Endodermal cell (in vitro differentiated cells): ENCODE measurements at regions not wholly inside any gene's neighbourhood (a gene's known extent, or its start where the extent isn't known, plus 50 kb on each side); places are given as distances from the start of the nearest gene placed in this dataset.

Experiments used
- DNase-seq: peaks from one replicate; pipeline ENCODE4 v3.0.0-alpha.2; 2017
- H3K27ac ChIP-seq: 2 replicates; pipeline ENCODE4 v1.5.1; 2013; ENCODE audit warnings: mild to moderate bottlenecking, low read depth, low read length, moderate library complexity
- H3K27me3 ChIP-seq: 2 replicates; pipeline ENCODE4 v1.6.1; 2013; ENCODE audit warnings: mild to moderate bottlenecking, low read length, moderate library complexity; ENCODE audit not compliant: insufficient read depth, control insufficient read depth, poor library complexity, severe bottlenecking
- H3K36me3 ChIP-seq: 2 replicates; pipeline ENCODE4 v1.7.0; 2013; ENCODE audit warnings: mild to moderate bottlenecking, low read length, moderate library complexity; ENCODE audit not compliant: control insufficient read depth, insufficient read depth
- H3K4me1 ChIP-seq: one replicate; pipeline ENCODE4 v1.7.0; 2013; ENCODE audit warnings: low read length; ENCODE audit not compliant: control insufficient read depth, insufficient read depth
- H3K4me3 ChIP-seq: 2 replicates; pipeline ENCODE4 v1.5.1; 2013; ENCODE audit warnings: mild to moderate bottlenecking, low read length, moderate library complexity
- H3K9ac ChIP-seq: 2 replicates; pipeline ENCODE4 v1.6.1; 2013; ENCODE audit warnings: mild to moderate bottlenecking, low read length, moderate library complexity; ENCODE audit not compliant: poor library complexity, severe bottlenecking; ENCODE audit errors: extremely low read depth
- H3K9me3 ChIP-seq: 2 replicates; pipeline ENCODE4 v1.6.1; 2013; ENCODE audit warnings: mild to moderate bottlenecking, low read length, moderate library complexity; ENCODE audit not compliant: control insufficient read depth
- H3K27ac Mint-ChIP-seq: 2 replicates; pipeline ENCODE4 v1.8.0; 2020; ENCODE audit warnings: mixed read lengths
- H3K27me3 Mint-ChIP-seq: 2 replicates; pipeline ENCODE4 v1.8.0; 2021; ENCODE audit warnings: mild to moderate bottlenecking, mixed read lengths; ENCODE audit not compliant: insufficient read depth
- H3K36me3 Mint-ChIP-seq: 2 replicates; pipeline ENCODE4 v1.8.0; 2020; ENCODE audit warnings: low read depth, mixed read lengths
- H3K4me1 Mint-ChIP-seq: 2 replicates; pipeline ENCODE4 v1.8.0; 2020; ENCODE audit warnings: mixed read lengths
- H3K4me3 Mint-ChIP-seq: 2 replicates; pipeline ENCODE4 v1.8.0; 2020; ENCODE audit warnings: mild to moderate bottlenecking, moderate library complexity, mixed read lengths
- H3K9me3 Mint-ChIP-seq: 2 replicates; pipeline ENCODE4 v1.8.0; 2020; ENCODE audit warnings: mild to moderate bottlenecking, mixed read lengths
- WGBS, 2 experiments: methylation state at CpG; one replicate each; pipeline versions ENCODE4 v1.1.5 to v1.1.7; 2013; ENCODE audit warnings: missing lambda C conversion rate in 2 of 2, mixed read lengths in 1 of 2; ENCODE audit not compliant: insufficient coverage in 1 of 2, insufficient read length in 1 of 2; 5-methylcytosine and 5-hydroxymethylcytosine counted together
- TF ChIP-seq, protein P1 (sequence below): fragments of 200-600 bp; sonication (generic); conservative IDR thresholded peaks from 2 replicates; pipeline ENCODE4 v1.5.0; 2021; ENCODE audit warnings: antibody characterized with exemption, mild to moderate bottlenecking

- Histone ChIP-seq H3K27me3 (no peaks in the 10 kb centered on the region), H3K27ac (no peak overlapping the region), H3K36me3 (no peaks in the 10 kb centered on the region), H3K9me3 (no peaks in the 10 kb centered on the region), H3K9ac (no peak overlapping the region), H3K4me1 (peaks cover 4% of the 10 kb centered on the region), H3K4me3 (no peak overlapping the region)
- Mint-ChIP-seq H3K4me1 (peaks cover 2% of the 10 kb centered on the region), H3K36me3 (no peaks in the 10 kb centered on the region), H3K9me3 (no peaks in the 10 kb centered on the region), H3K27ac (no peak overlapping the region), H3K4me3 (no peak overlapping the region), H3K27me3 (no peaks in the 10 kb centered on the region)
- TF ChIP-seq, protein P1, sequence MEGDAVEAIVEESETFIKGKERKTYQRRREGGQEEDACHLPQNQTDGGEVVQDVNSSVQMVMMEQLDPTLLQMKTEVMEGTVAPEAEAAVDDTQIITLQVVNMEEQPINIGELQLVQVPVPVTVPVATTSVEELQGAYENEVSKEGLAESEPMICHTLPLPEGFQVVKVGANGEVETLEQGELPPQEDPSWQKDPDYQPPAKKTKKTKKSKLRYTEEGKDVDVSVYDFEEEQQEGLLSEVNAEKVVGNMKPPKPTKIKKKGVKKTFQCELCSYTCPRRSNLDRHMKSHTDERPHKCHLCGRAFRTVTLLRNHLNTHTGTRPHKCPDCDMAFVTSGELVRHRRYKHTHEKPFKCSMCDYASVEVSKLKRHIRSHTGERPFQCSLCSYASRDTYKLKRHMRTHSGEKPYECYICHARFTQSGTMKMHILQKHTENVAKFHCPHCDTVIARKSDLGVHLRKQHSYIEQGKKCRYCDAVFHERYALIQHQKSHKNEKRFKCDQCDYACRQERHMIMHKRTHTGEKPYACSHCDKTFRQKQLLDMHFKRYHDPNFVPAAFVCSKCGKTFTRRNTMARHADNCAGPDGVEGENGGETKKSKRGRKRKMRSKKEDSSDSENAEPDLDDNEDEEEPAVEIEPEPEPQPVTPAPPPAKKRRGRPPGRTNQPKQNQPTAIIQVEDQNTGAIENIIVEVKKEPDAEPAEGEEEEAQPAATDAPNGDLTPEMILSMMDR, result no peak
- DNase-seq, result no peak
- 83 to 90% methylated on average over 3 to 4 of the region's 4 CpGs for WGBS, 2 experiments
Measured at GRCh38 chr1:182259229-182259872, 132.2 kb downstream of the GLUL start.

- H3K9me3 ChIP-seq, result no peaks in the 10 kb centered on the region
- H3K9ac ChIP-seq, result no peak overlapping the region
- peaks cover 2% of the 10 kb centered on the region for H3K4me1 Mint-ChIP-seq
- H3K36me3 Mint-ChIP-seq, result no peaks in the 10 kb centered on the region
- no peak overlapping the region for H3K27ac Mint-ChIP-seq
- no peaks in the 10 kb centered on the region for H3K36me3 ChIP-seq
- no peaks in the 10 kb centered on the region for H3K27me3 Mint-ChIP-seq
- no peaks in the 10 kb centered on the region for H3K27me3 ChIP-seq
- H3K4me1 ChIP-seq, result peaks cover 4% of the 10 kb centered on the region
- TF ChIP-seq, protein P1, result no peak
- H3K9me3 Mint-ChIP-seq, result no peaks in the 10 kb centered on the region
- H3K4me3 Mint-ChIP-seq, result no peak overlapping the region
- no peak overlapping the region for H3K4me3 ChIP-seq
- DNase-seq, result no peak
- no peak overlapping the region for H3K27ac ChIP-seq
- WGBS, 2 experiments, result 63 to 100% methylated on average over 1 to 2 of the region's 2 CpGs
Measured at GRCh38 chr1:182257369-182258063, 134.1 kb downstream of the GLUL start.

GRCh38 chr1:182256931-182257330, 134.7 kb downstream of the GLUL start:
- H3K27me3 Mint-ChIP-seq, result no peaks in the 10 kb centered on the region
- no peaks in the 10 kb centered on the region for H3K36me3 Mint-ChIP-seq
- peaks cover 2% of the 10 kb centered on the region for H3K4me1 Mint-ChIP-seq
- H3K27ac Mint-ChIP-seq, result no peak overlapping the region
- peaks cover 4% of the 10 kb centered on the region for H3K4me1 ChIP-seq
- no peak overlapping the region for H3K4me3 Mint-ChIP-seq
- no peaks in the 10 kb centered on the region for H3K27me3 ChIP-seq
- TF ChIP-seq, protein P1, result no peak
- no peaks in the 10 kb centered on the region for H3K9me3 ChIP-seq
- DNase-seq, result no peak
- no peak overlapping the region for H3K4me3 ChIP-seq
- no peak overlapping the region for H3K27ac ChIP-seq
- no peaks in the 10 kb centered on the region for H3K36me3 ChIP-seq
- WGBS, 2 experiments, result 93% methylated on average over 4 of the region's 4 CpGs; no CpG with 5 or more reads in 1 of the 2 experiments
- no peaks in the 10 kb centered on the region for H3K9me3 Mint-ChIP-seq
- H3K9ac ChIP-seq, result no peak overlapping the region
